Small intestine (tissue), 7 donors: ENCODE measurements at regions not wholly inside any gene's neighbourhood (a gene's known extent, or its start where the extent isn't known, plus 50 kb on each side); places are given as distances from the start of the nearest gene placed in this dataset.
"Not testable (repeated sequence)": the region's sequence is repeated elsewhere in the genome, so short reads cannot be mapped to it uniquely, and the experiment has no call there.

Experiments
- DNase-seq, 2 donors: peaks; one replicate each; pipeline versions ENCODE4 v3.0.0 to v3.0.0-alpha.2; 2013
- FAIRE-seq: peaks from 2 replicates; lab custom pipeline; 2012; peaks lifted over from hg19 to GRCh38; lab: Jason Lieb, UNC
- H3K27ac ChIP-seq, 3 donors: one replicate each; pipeline ENCODE4 v1.5.1; 2013; ENCODE audit warnings: low read length in 2 of 3, mild to moderate bottlenecking in 2 of 3, control low read depth in 1 of 3, inconsistent platforms in 1 of 3, low read depth in 1 of 3, moderate library complexity in 1 of 3
- H3K27me3 ChIP-seq, 3 donors: one replicate each; pipeline ENCODE4 v1.6.1; 2013; ENCODE audit warnings: low read length in 3 of 3, inconsistent platforms in 1 of 3; ENCODE audit not compliant: control insufficient read depth in 3 of 3, insufficient read depth in 3 of 3
- H3K36me3 ChIP-seq, 3 donors: one replicate each; pipeline ENCODE4 v1.6.1; 2013; ENCODE audit warnings: low read length in 3 of 3, inconsistent platforms in 1 of 3, low read depth in 1 of 3, mild to moderate bottlenecking in 1 of 3, moderate library complexity in 1 of 3; ENCODE audit not compliant: control insufficient read depth in 3 of 3, insufficient read depth in 2 of 3
- H3K4me1 ChIP-seq, 3 donors: one replicate each; pipeline ENCODE4 v1.6.1; 2013; ENCODE audit warnings: low read length in 2 of 3, inconsistent platforms in 1 of 3, low read depth in 1 of 3, mild to moderate bottlenecking in 1 of 3, moderate library complexity in 1 of 3; ENCODE audit not compliant: control insufficient read depth in 3 of 3, insufficient read depth in 2 of 3
- H3K4me3 ChIP-seq, 3 donors: one replicate each; pipeline ENCODE4 v1.5.1; 2013; ENCODE audit warnings: low read length in 3 of 3, control low read depth in 1 of 3, inconsistent platforms in 1 of 3, low read depth in 1 of 3, mild to moderate bottlenecking in 1 of 3, moderate library complexity in 1 of 3
- H3K9me3 ChIP-seq, 2 donors: one replicate each; pipeline ENCODE4 v1.6.1; 2013; ENCODE audit warnings: low read depth in 1 of 2, low read length in 1 of 2; ENCODE audit not compliant: control insufficient read depth in 2 of 2, insufficient read depth in 1 of 2
- WGBS, 3 donors: extraction: QIAGEN DNeasy Blood & Tissue Kit; methylation state at CpG; one replicate each; pipeline ENCODE4 v1.1.7; 2013; 5-methylcytosine and 5-hydroxymethylcytosine counted together
- donor health status: healthy with polysubstance abuse.
- donor health status: control.
- donor health status: control.
- donor health status: Bipolar disorder and iron deficiency.
- donor health status: healthy.

- Histone ChIP-seq H3K27me3 (no peaks in the 10 kb centered on the region), H3K36me3 (no peaks in the 10 kb centered on the region), H3K4me3 (no peak overlapping the region), H3K4me1 (peaks cover 15 to 52% (median 16%) of the 10 kb centered on the region in 3 donors), H3K27ac (peak overlapping the region in 2 of 3 donors; percentile 66 to 71), H3K9me3 (no peaks in the 10 kb centered on the region)
- 42 to 67% (median 65%) methylated on average over 5 of the region's 5 CpGs for WGBS, 3 donors
- FAIRE-seq (no peak), DNase-seq (peak in 1 of 2 donors; percentile 40)
These were observed 176.5 kb upstream of the MAP3K1 start for GRCh38 chr5:56638768-56639238.

GRCh38 chr5:56638061-56638621 lies 177.2 kb upstream of the MAP3K1 start:
- WGBS, 3 donors = 9 to 61% (median 30%) methylated on average over 2 of the region's 2 CpGs
- Histone ChIP-seq H3K4me1 (peaks cover 15 to 52% (median 16%) of the 10 kb centered on the region in 3 donors), H3K9me3 (no peaks in the 10 kb centered on the region), H3K36me3 (no peaks in the 10 kb centered on the region), H3K27me3 (no peaks in the 10 kb centered on the region), H3K27ac (peak overlapping the region in 1 of 3 donors; percentile 66), H3K4me3 (no peak overlapping the region)
- peak; percentile 81 to 89 for DNase-seq
- no peak for FAIRE-seq

DNA sequence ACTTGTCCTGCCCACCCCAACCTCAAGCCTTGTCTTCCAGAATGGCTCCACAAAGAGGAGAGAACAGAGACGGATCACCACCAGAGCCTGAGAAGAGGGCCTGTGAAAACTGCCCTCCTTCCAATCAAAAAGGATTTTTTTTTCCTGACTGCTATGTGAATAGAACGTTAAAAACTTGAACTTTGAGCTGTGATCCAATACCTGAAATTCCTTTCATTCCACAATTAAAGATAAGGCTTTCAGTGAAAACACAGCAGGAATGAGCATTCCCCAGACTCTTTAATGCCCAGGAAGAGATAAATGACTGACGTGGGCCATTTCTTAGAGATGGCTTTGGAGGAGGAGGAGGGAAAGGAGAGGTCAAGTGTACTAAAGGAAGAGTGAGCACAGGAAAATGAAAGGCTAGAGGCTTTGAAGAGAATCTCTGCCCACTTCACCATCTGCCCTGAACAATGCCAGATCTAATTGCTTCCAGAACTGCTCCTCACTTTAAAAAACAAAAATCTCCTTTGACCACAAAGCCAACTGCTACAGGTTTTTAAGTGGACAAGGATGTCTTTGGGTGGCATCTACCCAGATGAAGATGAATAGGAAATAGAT lies 177.9 kb upstream of the MAP3K1 start:
- 15 to 44% (median 30%) methylated on average over 3 of the region's 3 CpGs for WGBS, 3 donors
- no peaks in the 10 kb centered on the region for H3K9me3 ChIP-seq
- peak overlapping the region in 1 of 3 donors; percentile 66 for H3K27ac ChIP-seq
- peaks cover 15 to 52% (median 16%) of the 10 kb centered on the region in 3 donors for H3K4me1 ChIP-seq
- DNase-seq = peak; percentile 66 to 71
- H3K36me3 ChIP-seq = no peaks in the 10 kb centered on the region
- no peaks in the 10 kb centered on the region for H3K27me3 ChIP-seq
- no peak overlapping the region for H3K4me3 ChIP-seq
- FAIRE-seq = no peak

GRCh38 chr5:56633950-56634349 lies 181.4 kb upstream of the MAP3K1 start:
- Histone ChIP-seq H3K9me3 (peaks cover 0 to 3% of the 10 kb centered on the region in 2 donors), H3K27ac (no peak overlapping the region), H3K27me3 (no peaks in the 10 kb centered on the region), H3K4me3 (no peak overlapping the region), H3K4me1 (peaks cover 6 to 23% (median 11%) of the 10 kb centered on the region in 3 donors), H3K36me3 (no peaks in the 10 kb centered on the region)
- no peak for FAIRE-seq
- 86 to 94% (median 91%) methylated on average over 1 of the region's 1 CpG for WGBS, 3 donors
- no peak for DNase-seq

- Histone ChIP-seq H3K4me3 (no peak overlapping the region), H3K27ac (no peak overlapping the region), H3K4me1 (peaks cover 0 to 15% (median 3%) of the 10 kb centered on the region in 3 donors), H3K27me3 (no peaks in the 10 kb centered on the region), H3K9me3 (peaks cover 0 to 12% of the 10 kb centered on the region in 2 donors), H3K36me3 (no peaks in the 10 kb centered on the region)
- WGBS, 3 donors = 42 to 72% (median 69%) methylated on average over 1 of the region's 1 CpG
- DNase-seq (no peak), FAIRE-seq (no peak)
These were observed 182.4 kb upstream of the MAP3K1 start for GRCh38 chr5:56632939-56633338.

GRCh38 chr5:56632199-56632598 lies 183.2 kb upstream of the MAP3K1 start:
- H3K4me3 ChIP-seq = no peak overlapping the region
- no peaks in the 10 kb centered on the region for H3K36me3 ChIP-seq
- FAIRE-seq (no peak), DNase-seq (no peak)
- no peak overlapping the region for H3K27ac ChIP-seq
- no peaks in the 10 kb centered on the region for H3K27me3 ChIP-seq
- peaks cover 0 to 14% of the 10 kb centered on the region in 2 donors for H3K9me3 ChIP-seq
- 54 to 77% (median 57%) methylated on average over 2 of the region's 2 CpGs for WGBS, 3 donors
- H3K4me1 ChIP-seq = peaks cover 0 to 9% (median 0%) of the 10 kb centered on the region in 3 donors

GRCh38 chr5:56631719-56632118 lies 183.6 kb upstream of the MAP3K1 start:
- DNase-seq = no peak
- Histone ChIP-seq H3K4me1 (peaks cover 0 to 5% (median 0%) of the 10 kb centered on the region in 3 donors), H3K4me3 (no peak overlapping the region), H3K27me3 (no peaks in the 10 kb centered on the region), H3K9me3 (peaks cover 0 to 14% of the 10 kb centered on the region in 2 donors), H3K36me3 (no peaks in the 10 kb centered on the region), H3K27ac (no peak overlapping the region)
- FAIRE-seq = no peak
- WGBS, 3 donors = 58 to 77% (median 74%) methylated on average over 2 of the region's 2 CpGs

- not testable (repeated sequence) for H3K27me3 ChIP-seq, H3K4me1 ChIP-seq, FAIRE-seq, H3K36me3 ChIP-seq, DNase-seq, H3K27ac ChIP-seq, H3K4me3 ChIP-seq
- WGBS, 3 donors = 95 to 99% (median 97%) methylated on average over 4 of the region's 4 CpGs
- peaks cover 0 to 14% of the 10 kb centered on the region in 2 donors for H3K9me3 ChIP-seq
These were observed 186.7 kb upstream of the MAP3K1 start for GRCh38 chr5:56628616-56629015.
